ENCODE measurements at regions not wholly inside any gene's neighbourhood (a gene's known extent, or its start where the extent isn't known, plus 50 kb on each side); places are given as distances from the start of the nearest gene placed in this dataset.
"Not testable (repeated sequence)": the region's sequence is repeated elsewhere in the genome, so short reads cannot be mapped to it uniquely, and the experiment has no call there.

GRCh38 chr11:67797726-67798521 is 123.5 kb upstream of the ALDH3B2 start:
- not testable (repeated sequence) for H3K9me3 ChIP-seq (ENCODE audit: control insufficient read depth in 3 of 3, low read length in 3 of 3); H3K36me3 ChIP-seq (ENCODE audit: control insufficient read depth in 3 of 3, insufficient read depth in 3 of 3, low read length in 3 of 3); H3K4me3 ChIP-seq (ENCODE audit: low read length in 3 of 3); H3K9ac ChIP-seq (ENCODE audit: low read depth in 1 of 3, low read length in 3 of 3); H3K4me1 ChIP-seq (ENCODE audit: control insufficient read depth in 3 of 3, insufficient read depth in 3 of 3, low read length in 3 of 3); H3K27me3 ChIP-seq (ENCODE audit: control insufficient read depth in 3 of 3, insufficient read depth in 3 of 3, low read length in 3 of 3); H3K27ac ChIP-seq (ENCODE audit: low read depth, low read length)

GRCh38 chr11:67795746-67796145 is 121.3 kb upstream of the ALDH3B2 start:
- no peaks in the 10 kb centered on the region for H3K27me3 ChIP-seq (ENCODE audit: control insufficient read depth in 3 of 3, insufficient read depth in 3 of 3, low read length in 3 of 3)
- H3K9me3 ChIP-seq (ENCODE audit: control insufficient read depth in 3 of 3, low read length in 3 of 3): no peaks in the 10 kb centered on the region
- no peak overlapping the region for H3K4me3 ChIP-seq (ENCODE audit: low read length in 3 of 3)
- no peaks in the 10 kb centered on the region for H3K36me3 ChIP-seq (ENCODE audit: control insufficient read depth in 3 of 3, insufficient read depth in 3 of 3, low read length in 3 of 3)
- H3K9ac ChIP-seq (ENCODE audit: low read depth in 1 of 3, low read length in 3 of 3): no peak overlapping the region
- H3K27ac ChIP-seq (ENCODE audit: low read depth, low read length): no peak overlapping the region
- H3K4me1 ChIP-seq (ENCODE audit: control insufficient read depth in 3 of 3, insufficient read depth in 3 of 3, low read length in 3 of 3): no peaks in the 10 kb centered on the region

GRCh38 chr11:67793750-67794149 is 119.3 kb upstream of the ALDH3B2 start:
- H3K4me3 ChIP-seq (ENCODE audit: low read length in 3 of 3); H3K4me1 ChIP-seq (ENCODE audit: control insufficient read depth in 3 of 3, insufficient read depth in 3 of 3, low read length in 3 of 3); H3K9ac ChIP-seq (ENCODE audit: low read depth in 1 of 3, low read length in 3 of 3); H3K27me3 ChIP-seq (ENCODE audit: control insufficient read depth in 3 of 3, insufficient read depth in 3 of 3, low read length in 3 of 3); H3K36me3 ChIP-seq (ENCODE audit: control insufficient read depth in 3 of 3, insufficient read depth in 3 of 3, low read length in 3 of 3); H3K27ac ChIP-seq (ENCODE audit: low read depth, low read length); H3K9me3 ChIP-seq (ENCODE audit: control insufficient read depth in 3 of 3, low read length in 3 of 3): not testable (repeated sequence)

- H3K36me3 ChIP-seq (ENCODE audit: control insufficient read depth in 3 of 3, insufficient read depth in 3 of 3, low read length in 3 of 3); H3K27ac ChIP-seq (ENCODE audit: low read depth, low read length); H3K4me3 ChIP-seq (ENCODE audit: low read length in 3 of 3); H3K27me3 ChIP-seq (ENCODE audit: control insufficient read depth in 3 of 3, insufficient read depth in 3 of 3, low read length in 3 of 3); H3K4me1 ChIP-seq (ENCODE audit: control insufficient read depth in 3 of 3, insufficient read depth in 3 of 3, low read length in 3 of 3); H3K9ac ChIP-seq (ENCODE audit: low read depth in 1 of 3, low read length in 3 of 3); H3K9me3 ChIP-seq (ENCODE audit: control insufficient read depth in 3 of 3, low read length in 3 of 3): not testable (repeated sequence)
Measured at GRCh38 chr11:67792273-67792990, 118.0 kb upstream of the ALDH3B2 start.

- not testable (repeated sequence) for H3K27me3 ChIP-seq (ENCODE audit: control insufficient read depth in 3 of 3, insufficient read depth in 3 of 3, low read length in 3 of 3); H3K36me3 ChIP-seq (ENCODE audit: control insufficient read depth in 3 of 3, insufficient read depth in 3 of 3, low read length in 3 of 3); H3K4me3 ChIP-seq (ENCODE audit: low read length in 3 of 3); H3K9me3 ChIP-seq (ENCODE audit: control insufficient read depth in 3 of 3, low read length in 3 of 3); H3K4me1 ChIP-seq (ENCODE audit: control insufficient read depth in 3 of 3, insufficient read depth in 3 of 3, low read length in 3 of 3); H3K9ac ChIP-seq (ENCODE audit: low read depth in 1 of 3, low read length in 3 of 3); H3K27ac ChIP-seq (ENCODE audit: low read depth, low read length)
Measured at GRCh38 chr11:67791598-67792170, 117.3 kb upstream of the ALDH3B2 start.

- H3K36me3 ChIP-seq (ENCODE audit: control insufficient read depth in 3 of 3, insufficient read depth in 3 of 3, low read length in 3 of 3); H3K9me3 ChIP-seq (ENCODE audit: control insufficient read depth in 3 of 3, low read length in 3 of 3); H3K27ac ChIP-seq (ENCODE audit: low read depth, low read length); H3K27me3 ChIP-seq (ENCODE audit: control insufficient read depth in 3 of 3, insufficient read depth in 3 of 3, low read length in 3 of 3); H3K4me3 ChIP-seq (ENCODE audit: low read length in 3 of 3); H3K9ac ChIP-seq (ENCODE audit: low read depth in 1 of 3, low read length in 3 of 3); H3K4me1 ChIP-seq (ENCODE audit: control insufficient read depth in 3 of 3, insufficient read depth in 3 of 3, low read length in 3 of 3): not testable (repeated sequence)
Measured at GRCh38 chr11:67788341-67788695, 113.9 kb upstream of the ALDH3B2 start.

DNA sequence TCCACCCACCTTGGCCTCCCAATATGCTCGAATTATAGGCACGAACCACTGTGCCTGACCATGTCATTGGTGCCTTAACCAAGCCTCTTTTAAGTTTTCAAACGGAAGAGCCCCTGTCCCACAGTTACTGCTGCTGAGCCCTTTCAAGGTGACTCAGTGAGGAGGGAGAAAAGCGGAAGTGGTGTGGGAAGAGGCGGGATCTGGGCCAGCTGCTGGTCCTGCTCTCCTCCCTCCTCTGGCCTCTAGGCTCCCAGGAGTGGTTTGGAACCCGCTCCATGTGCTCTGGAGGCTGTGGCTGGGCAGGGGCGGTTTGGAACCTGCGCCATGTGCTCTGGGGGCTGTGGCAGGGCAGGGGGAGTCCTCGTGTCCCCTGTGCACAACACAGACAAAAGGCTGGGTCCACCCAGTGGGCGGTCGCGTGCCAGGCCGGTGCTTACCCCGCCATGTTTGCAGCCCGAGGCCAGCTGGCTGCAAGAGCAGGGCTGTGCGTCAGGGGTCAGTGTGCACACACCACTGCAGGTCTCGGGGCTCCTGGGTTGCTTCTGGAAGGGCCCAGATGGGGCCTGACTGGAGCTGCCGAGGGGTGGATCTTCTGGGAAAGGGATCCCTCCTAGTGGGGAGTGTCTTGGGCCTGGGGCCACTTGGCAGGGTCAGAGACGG is 113.4 kb upstream of the ALDH3B2 start:
- H3K36me3 ChIP-seq (ENCODE audit: control insufficient read depth in 3 of 3, insufficient read depth in 3 of 3, low read length in 3 of 3); H3K27ac ChIP-seq (ENCODE audit: low read depth, low read length); H3K9ac ChIP-seq (ENCODE audit: low read depth in 1 of 3, low read length in 3 of 3); H3K4me3 ChIP-seq (ENCODE audit: low read length in 3 of 3); H3K4me1 ChIP-seq (ENCODE audit: control insufficient read depth in 3 of 3, insufficient read depth in 3 of 3, low read length in 3 of 3); H3K9me3 ChIP-seq (ENCODE audit: control insufficient read depth in 3 of 3, low read length in 3 of 3); H3K27me3 ChIP-seq (ENCODE audit: control insufficient read depth in 3 of 3, insufficient read depth in 3 of 3, low read length in 3 of 3): not testable (repeated sequence)

DNA sequence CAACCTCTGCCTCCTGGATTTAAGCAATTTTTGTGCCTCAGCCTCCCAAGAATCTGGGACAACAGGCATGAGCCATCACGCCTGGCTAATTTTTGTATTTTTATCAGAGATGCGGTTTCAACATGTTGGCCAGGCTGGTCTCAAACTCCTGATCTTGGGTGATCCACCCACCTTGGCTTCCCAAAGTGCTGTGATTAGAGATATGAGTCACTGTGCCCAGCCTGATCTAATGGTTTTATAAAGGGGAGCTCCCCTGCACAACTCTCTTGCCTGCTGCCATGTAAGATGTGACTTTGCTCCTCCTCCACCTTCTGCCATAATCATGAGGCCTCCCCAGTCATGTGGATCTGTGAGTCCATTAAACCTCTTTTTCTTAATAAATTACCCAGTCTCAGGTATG is 107.5 kb upstream of the ALDH3B2 start:
- H3K36me3 ChIP-seq (ENCODE audit: control insufficient read depth in 3 of 3, insufficient read depth in 3 of 3, low read length in 3 of 3); H3K9me3 ChIP-seq (ENCODE audit: control insufficient read depth in 3 of 3, low read length in 3 of 3); H3K27ac ChIP-seq (ENCODE audit: low read depth, low read length); H3K4me1 ChIP-seq (ENCODE audit: control insufficient read depth in 3 of 3, insufficient read depth in 3 of 3, low read length in 3 of 3); H3K27me3 ChIP-seq (ENCODE audit: control insufficient read depth in 3 of 3, insufficient read depth in 3 of 3, low read length in 3 of 3); H3K4me3 ChIP-seq (ENCODE audit: low read length in 3 of 3); H3K9ac ChIP-seq (ENCODE audit: low read depth in 1 of 3, low read length in 3 of 3): not testable (repeated sequence)

DNA sequence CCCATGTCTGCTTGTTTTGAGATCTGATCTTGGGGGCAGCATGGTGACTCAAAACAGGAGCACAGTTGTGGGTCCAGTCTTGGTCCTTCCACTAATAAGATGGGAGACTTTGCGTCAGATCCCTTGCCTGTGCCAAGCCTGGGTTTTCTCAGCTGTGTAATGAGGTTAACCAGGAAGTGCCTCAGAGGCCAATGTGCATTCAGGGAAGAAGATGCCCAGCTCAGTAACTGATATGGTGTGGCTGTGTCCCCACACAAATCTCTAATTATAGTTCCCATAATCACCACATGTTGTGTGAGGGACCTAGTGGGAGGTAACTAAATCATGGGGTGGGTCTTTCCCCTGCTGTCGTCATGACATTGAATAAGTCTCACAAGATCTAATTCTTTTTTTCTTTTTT is 107.1 kb upstream of the ALDH3B2 start:
- not testable (repeated sequence) for H3K9ac ChIP-seq (ENCODE audit: low read depth in 1 of 3, low read length in 3 of 3); H3K36me3 ChIP-seq (ENCODE audit: control insufficient read depth in 3 of 3, insufficient read depth in 3 of 3, low read length in 3 of 3); H3K4me1 ChIP-seq (ENCODE audit: control insufficient read depth in 3 of 3, insufficient read depth in 3 of 3, low read length in 3 of 3); H3K4me3 ChIP-seq (ENCODE audit: low read length in 3 of 3); H3K9me3 ChIP-seq (ENCODE audit: control insufficient read depth in 3 of 3, low read length in 3 of 3); H3K27me3 ChIP-seq (ENCODE audit: control insufficient read depth in 3 of 3, insufficient read depth in 3 of 3, low read length in 3 of 3); H3K27ac ChIP-seq (ENCODE audit: low read depth, low read length)

DNA sequence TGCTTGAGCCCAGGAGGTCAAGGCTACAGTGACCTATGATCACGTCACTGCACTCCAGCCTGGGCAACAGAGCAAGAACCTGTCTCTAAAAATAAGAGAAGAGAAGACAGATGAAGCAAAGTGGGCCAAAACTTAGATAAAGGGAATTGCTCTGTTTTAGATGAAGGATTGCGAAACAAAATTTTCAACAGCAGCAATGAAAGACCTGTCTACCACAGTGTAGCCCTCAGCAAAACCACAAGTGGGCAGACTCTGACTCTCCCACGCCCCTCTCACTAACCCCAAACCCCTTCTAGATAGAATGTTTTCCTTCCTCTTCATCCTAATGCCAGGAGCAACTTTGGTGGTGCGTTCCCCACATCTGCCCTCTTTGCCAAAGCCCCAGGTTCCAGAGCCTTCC is 105.6 kb upstream of the ALDH3B2 start:
- Histone ChIP-seq H3K4me1 (ENCODE audit: control insufficient read depth in 3 of 3, insufficient read depth in 3 of 3, low read length in 3 of 3) (no peaks in the 10 kb centered on the region), H3K4me3 (ENCODE audit: low read length in 3 of 3) (no peak overlapping the region), H3K36me3 (ENCODE audit: control insufficient read depth in 3 of 3, insufficient read depth in 3 of 3, low read length in 3 of 3) (no peaks in the 10 kb centered on the region), H3K27ac (ENCODE audit: low read depth, low read length) (no peak overlapping the region), H3K9ac (ENCODE audit: low read depth in 1 of 3, low read length in 3 of 3) (no peak overlapping the region), H3K9me3 (ENCODE audit: control insufficient read depth in 3 of 3, low read length in 3 of 3) (no peaks in the 10 kb centered on the region), H3K27me3 (ENCODE audit: control insufficient read depth in 3 of 3, insufficient read depth in 3 of 3, low read length in 3 of 3) (no peaks in the 10 kb centered on the region)

Data from skeletal muscle tissue (tissue), 3 donors.